Hepatocyte (in vitro differentiated cells): ENCODE measurements at regions not wholly inside any gene's neighbourhood (a gene's known extent, or its start where the extent isn't known, plus 50 kb on each side); places are given as distances from the start of the nearest gene placed in this dataset.

ENCODE experiments used
- DNase-seq: peaks from one replicate; pipeline ENCODE4 v3.0.0-alpha.2; 2016; ENCODE audit warnings: low spot score
- H2AFZ ChIP-seq: fragments of 200-600 bp; sonication (generic); 2 replicates; pipeline ENCODE4 v1.6.0; 2016; ENCODE audit warnings: antibody characterized with exemption, mild to moderate bottlenecking
- H3K27ac ChIP-seq: fragments of 200-600 bp; sonication (generic); 2 replicates; pipeline ENCODE4 v1.5.1; 2016; ENCODE audit warnings: mild to moderate bottlenecking
- H3K27me3 ChIP-seq: fragments of 200-600 bp; sonication (generic); 2 replicates; pipeline ENCODE4 v1.6.1; 2016
- H3K36me3 ChIP-seq: fragments of 200-600 bp; sonication (generic); replicated peaks from 2 replicates; pipeline ENCODE4 v1.5.1; 2016; ENCODE audit warnings: low read depth; ENCODE audit not compliant: insufficient read depth
- H3K4me1 ChIP-seq: fragments of 200-600 bp; sonication (generic); 2 replicates; pipeline ENCODE4 v1.5.1; 2016; ENCODE audit warnings: mild to moderate bottlenecking, moderate library complexity; ENCODE audit not compliant: insufficient read depth
- H3K4me2 ChIP-seq: fragments of 200-600 bp; sonication (generic); 2 replicates; pipeline ENCODE4 v1.6.0; 2016
- H3K4me3 ChIP-seq: fragments of 200-600 bp; sonication (generic); 2 replicates; pipeline ENCODE4 v1.5.1; 2016; ENCODE audit warnings: mild to moderate bottlenecking
- H3K79me2 ChIP-seq: fragments of 200-600 bp; sonication (generic); 2 replicates; pipeline ENCODE4 v1.6.0; 2017; ENCODE audit warnings: mild to moderate bottlenecking
- H3K9me2 ChIP-seq: fragments of 200-600 bp; sonication (generic); replicated peaks from 2 replicates; pipeline ENCODE4 v1.6.0; 2017; ENCODE audit warnings: mild to moderate bottlenecking; ENCODE audit not compliant: insufficient read depth
- H3K9me3 ChIP-seq: fragments of 200-600 bp; sonication (generic); 2 replicates; pipeline ENCODE4 v1.5.1; 2016; ENCODE audit warnings: low read depth, mild to moderate bottlenecking
- H4K20me1 ChIP-seq: fragments of 200-600 bp; sonication (generic); 2 replicates; pipeline ENCODE4 v1.6.0; 2016; ENCODE audit warnings: mild to moderate bottlenecking; ENCODE audit not compliant: insufficient read depth, poor library complexity, severe bottlenecking
- CTCF ChIP-seq: fragments of 200-600 bp; sonication (generic); IDR thresholded peaks from 2 replicates; pipeline ENCODE4 v1.5.1; 2016; ENCODE audit warnings: antibody characterized with exemption, mild to moderate bottlenecking; ENCODE audit not compliant: poor library complexity
- EZH2 ChIP-seq: fragments of 200-600 bp; sonication (generic); IDR thresholded peaks from 2 replicates; pipeline ENCODE4 v1.6.1; 2016; ENCODE audit warnings: antibody characterized with exemption, mild to moderate bottlenecking, borderline replicate concordance
- EZH2phosphoT487 ChIP-seq: fragments of 200-600 bp; sonication (generic); IDR thresholded peaks from one replicate; pipeline ENCODE4 v1.6.1; 2018; ENCODE audit warnings: antibody characterized with exemption, mild to moderate bottlenecking, low read depth, moderate library complexity; ENCODE audit not compliant: unreplicated experiment, severe bottlenecking
- WGBS: methylation state at CpG from one replicate; pipeline ENCODE4 v1.1.6; 2016; ENCODE audit warnings: low lambda C conversion rate; ENCODE audit errors: missing lambda C conversion rate; 5-methylcytosine and 5-hydroxymethylcytosine counted together

- Histone ChIP-seq H2AFZ (no peak overlapping the region), H3K4me2 (no peak overlapping the region), H3K36me3 (no peaks in the 10 kb centered on the region), H3K4me3 (no peak overlapping the region), H3K27ac (no peak overlapping the region), H3K9me3 (no peaks in the 10 kb centered on the region), H3K27me3 (no peaks in the 10 kb centered on the region), H3K9me2 (no peaks in the 10 kb centered on the region), H3K79me2 (no peaks in the 10 kb centered on the region), H3K4me1 (no peaks in the 10 kb centered on the region), H4K20me1 (no peaks in the 10 kb centered on the region)
- WGBS: 92% methylated on average over 6 of the region's 6 CpGs
- no peak for DNase-seq
- TF ChIP-seq EZH2: no peak
- no peak for TF ChIP-seq CTCF
- no peak for TF ChIP-seq EZH2phosphoT487
Observed at GRCh38 chr2:150286730-150287362, 200.6 kb downstream of the RND3 start.

- H3K4me1 ChIP-seq: no peaks in the 10 kb centered on the region
- no peak overlapping the region for H3K4me3 ChIP-seq
- no peaks in the 10 kb centered on the region for H3K79me2 ChIP-seq
- TF ChIP-seq CTCF: no peak
- TF ChIP-seq EZH2phosphoT487: no peak
- TF ChIP-seq EZH2: no peak
- no peak overlapping the region for H3K27ac ChIP-seq
- H4K20me1 ChIP-seq: no peaks in the 10 kb centered on the region
- H3K9me3 ChIP-seq: no peaks in the 10 kb centered on the region
- H3K4me2 ChIP-seq: no peak overlapping the region
- no peak overlapping the region for H2AFZ ChIP-seq
- no peaks in the 10 kb centered on the region for H3K27me3 ChIP-seq
- no peaks in the 10 kb centered on the region for H3K9me2 ChIP-seq
- WGBS: 94% methylated on average over 2 of the region's 2 CpGs
- no peaks in the 10 kb centered on the region for H3K36me3 ChIP-seq
- no peak for DNase-seq
Observed at GRCh38 chr2:150284116-150284515, 203.4 kb downstream of the RND3 start.

GRCh38 chr2:150282771-150283371 lies 204.6 kb downstream of the RND3 start:
- H3K4me1 ChIP-seq: no peaks in the 10 kb centered on the region
- no peak for TF ChIP-seq EZH2phosphoT487
- no peak for TF ChIP-seq EZH2
- no peak for TF ChIP-seq CTCF
- WGBS: 64% methylated on average over 2 of the region's 2 CpGs
- H3K4me3 ChIP-seq: no peak overlapping the region
- H3K9me2 ChIP-seq: no peaks in the 10 kb centered on the region
- no peaks in the 10 kb centered on the region for H4K20me1 ChIP-seq
- H3K79me2 ChIP-seq: no peaks in the 10 kb centered on the region
- no peaks in the 10 kb centered on the region for H3K9me3 ChIP-seq
- no peak overlapping the region for H3K27ac ChIP-seq
- no peak overlapping the region for H3K4me2 ChIP-seq
- DNase-seq: no peak
- no peaks in the 10 kb centered on the region for H3K36me3 ChIP-seq
- H3K27me3 ChIP-seq: no peaks in the 10 kb centered on the region
- no peak overlapping the region for H2AFZ ChIP-seq
